H1 (cell line): ENCODE measurements at regions not wholly inside any gene's neighbourhood (a gene's known extent, or its start where the extent isn't known, plus 50 kb on each side); places are given as distances from the start of the nearest gene placed in this dataset.

Experiments used
- CTCF ChIA-PET: fragments of 300-600 bp; sonication (Branson Sonifier 250); formaldehyde crosslinking; loops from one replicate; lab custom pipeline; 2021; ENCODE audit not compliant: partially characterized antibody; lab: Charles Lee
- POLR2A ChIA-PET: fragments of 300-600 bp; sonication (Branson Sonifier 250); formaldehyde crosslinking; loops from one replicate; lab custom pipeline; 2021; ENCODE audit warnings: inconsistent platforms; ENCODE audit not compliant: partially characterized antibody; lab: Charles Lee
- DNase-seq, 2 experiments: peaks; one replicate each; pipeline versions ENCODE4 v3.0.0 to v3.0.0-alpha.2; 2010 to 2022; ENCODE audit warnings: low spot score in 2 of 2, low read depth in 1 of 2, mixed read lengths in 1 of 2
- FAIRE-seq: peaks from 2 replicates; lab custom pipeline; 2011; peaks lifted over from hg19 to GRCh38; lab: Jason Lieb, UNC
- H2AFZ ChIP-seq: 2 replicates; pipeline ENCODE4 v1.8.1; 2012; ENCODE audit warnings: low read length, inconsistent platforms
- H2AK5ac ChIP-seq: 2 replicates; pipeline ENCODE4 v1.6.1; 2013; ENCODE audit warnings: low read depth, low read length
- H2BK120ac ChIP-seq: replicated peaks from 2 replicates; pipeline ENCODE3; 2013; ENCODE audit warnings: low read depth, low read length, inconsistent platforms
- H2BK12ac ChIP-seq: 2 replicates; pipeline ENCODE4 v1.6.1; 2013; ENCODE audit warnings: low read depth, low read length
- H2BK15ac ChIP-seq: 2 replicates; pipeline ENCODE4 v1.6.1; 2013; ENCODE audit warnings: low read length
- H2BK20ac ChIP-seq: 2 replicates; pipeline ENCODE4 v1.6.1; 2013; ENCODE audit warnings: low read length
- H2BK5ac ChIP-seq: 2 replicates; pipeline ENCODE4 v1.6.1; 2013; ENCODE audit warnings: low read depth, low read length
- H3K14ac ChIP-seq: 2 replicates; pipeline ENCODE4 v1.6.1; 2013; ENCODE audit warnings: inconsistent platforms; ENCODE audit not compliant: insufficient read length
- H3K18ac ChIP-seq: 2 replicates; pipeline ENCODE4 v1.6.1; 2013; ENCODE audit warnings: low read length; ENCODE audit errors: extremely low read depth
- H3K23ac ChIP-seq: 2 replicates; pipeline ENCODE4 v1.6.1; 2013; ENCODE audit warnings: inconsistent platforms; ENCODE audit not compliant: insufficient read length
- H3K23me2 ChIP-seq: 2 replicates; pipeline ENCODE4 v1.6.1; 2013; ENCODE audit warnings: low read depth, low read length
- H3K27ac ChIP-seq: 2 replicates; pipeline ENCODE4 v1.6.1; 2011; ENCODE audit warnings: low read depth, low read length, inconsistent platforms
- H3K27me3 ChIP-seq, 4 experiments: replicated peaks in 1 of 4; 1 replicate in 1 of 4; 2 replicates in 3 of 4; pipeline versions ENCODE4 v1.6.1 to v1.8.1; 2011 to 2013; ENCODE audit warnings: low read length in 3 of 4, mild to moderate bottlenecking in 3 of 4, inconsistent platforms in 2 of 4, mixed read lengths in 2 of 4, moderate library complexity in 1 of 4; ENCODE audit not compliant: control insufficient read depth in 3 of 4, insufficient read depth in 3 of 4; ENCODE audit errors: extremely low read depth in 1 of 4
- H3K36me3 ChIP-seq, 4 experiments: 2 replicates each; pipeline versions ENCODE4 v1.6.1 to v1.8.1; 2011 to 2013; ENCODE audit warnings: mild to moderate bottlenecking in 4 of 4, low read length in 3 of 4, moderate library complexity in 2 of 4, control low read depth in 1 of 4, inconsistent platforms in 1 of 4; ENCODE audit not compliant: insufficient read depth in 4 of 4, control insufficient read depth in 2 of 4
- H3K4ac ChIP-seq: replicated peaks from 2 replicates; pipeline ENCODE3; 2013; ENCODE audit warnings: low read length, low read depth, mixed read lengths, inconsistent platforms; ENCODE audit not compliant: insufficient read length
- H3K4me1 ChIP-seq, 4 experiments: replicated peaks in 1 of 4; 1 replicate in 1 of 4; 2 replicates in 3 of 4; pipeline versions ENCODE4 v1.6.1 to v1.8.1; 2011 to 2013; ENCODE audit warnings: low read length in 3 of 4, inconsistent platforms in 2 of 4, mixed read lengths in 1 of 4; ENCODE audit not compliant: insufficient read depth in 4 of 4, control insufficient read depth in 3 of 4
- H3K4me2 ChIP-seq, 2 experiments: 2 replicates each; pipeline versions ENCODE4 v1.6.1 to v1.8.1; 2011 to 2013; ENCODE audit warnings: low read depth in 2 of 2, low read length in 2 of 2, control low read depth in 1 of 2, inconsistent platforms in 1 of 2, mild to moderate bottlenecking in 1 of 2; ENCODE audit not compliant: insufficient read depth in 1 of 2
- H3K4me3 ChIP-seq, 4 experiments: fragments of 200-600, 300-600 bp in 1 of 4; sonication (generic), shearing (Covaris generic), sonication (Bioruptor Twin) in 1 of 4; 2 replicates each; pipeline versions ENCODE4 v1.5.1 to v1.8.1; 2011 to 2016; ENCODE audit warnings: low read length in 4 of 4, low read depth in 3 of 4, control low read depth in 2 of 4, inconsistent platforms in 2 of 4, mild to moderate bottlenecking in 2 of 4, mixed read lengths in 1 of 4, moderate library complexity in 1 of 4; ENCODE audit not compliant: insufficient read depth in 2 of 4; ENCODE audit errors: extremely low read depth in 1 of 4
- H3K56ac ChIP-seq: replicated peaks from 2 replicates; pipeline ENCODE3; 2013; ENCODE audit warnings: low read depth, mild to moderate bottlenecking, mixed read lengths, low read length, inconsistent platforms; ENCODE audit not compliant: insufficient read length
- H3K79me1 ChIP-seq: 2 replicates; pipeline ENCODE4 v1.6.1; 2013; ENCODE audit warnings: low read depth, low read length, control low read depth
- H3K79me2 ChIP-seq, 2 experiments: 2 replicates each; pipeline versions ENCODE4 v1.6.1 to v1.8.1; 2012 to 2013; ENCODE audit warnings: low read length in 2 of 2, mild to moderate bottlenecking in 2 of 2, inconsistent platforms in 1 of 2; ENCODE audit not compliant: insufficient read depth in 2 of 2, control insufficient read depth in 1 of 2
- H3K9ac ChIP-seq, 4 experiments: replicated peaks in 1 of 4; 1 replicate in 1 of 4; 2 replicates in 3 of 4; pipeline versions ENCODE4 v1.6.1 to v1.8.1; 2011 to 2013; ENCODE audit warnings: low read depth in 3 of 4, low read length in 3 of 4, control low read depth in 2 of 4, mild to moderate bottlenecking in 2 of 4, moderate library complexity in 2 of 4, inconsistent platforms in 1 of 4; ENCODE audit errors: extremely low read depth in 1 of 4
- H3K9me3 ChIP-seq, 2 experiments: 2 replicates each; pipeline versions ENCODE4 v1.6.1 to v1.8.1; 2012 to 2013; ENCODE audit warnings: mild to moderate bottlenecking in 2 of 2, moderate library complexity in 2 of 2, control low read depth in 1 of 2, inconsistent platforms in 1 of 2, low read depth in 1 of 2, low read length in 1 of 2, mixed read lengths in 1 of 2; ENCODE audit not compliant: insufficient read depth in 2 of 2
- H4K20me1 ChIP-seq, 2 experiments: replicated peaks in 1 of 2; 2 replicates each; pipeline versions ENCODE3 to v1.8.1; 2011 to 2013; ENCODE audit warnings: inconsistent platforms in 2 of 2, low read length in 2 of 2, mild to moderate bottlenecking in 1 of 2; ENCODE audit not compliant: insufficient read depth in 2 of 2, control insufficient read depth in 1 of 2
- H4K5ac ChIP-seq: 2 replicates; pipeline ENCODE4 v1.6.1; 2013; ENCODE audit warnings: low read length, low read depth, mixed read lengths, inconsistent platforms; ENCODE audit not compliant: insufficient read length
- H4K8ac ChIP-seq: 2 replicates; pipeline ENCODE4 v1.8.0; 2013; ENCODE audit warnings: mild to moderate bottlenecking, moderate library complexity, low read length, inconsistent platforms; ENCODE audit not compliant: insufficient read depth; ENCODE audit errors: extremely low read depth
- H4K91ac ChIP-seq: replicated peaks from 2 replicates; pipeline ENCODE3; 2013; ENCODE audit warnings: low read length, mixed read lengths, inconsistent platforms; ENCODE audit not compliant: insufficient read length
- BACH1 ChIP-seq: IDR thresholded peaks from 2 replicates; pipeline ENCODE4 v1.6.1; 2012; ENCODE audit warnings: low read length, improper control_type of control experiment
- MAX ChIP-seq: IDR thresholded peaks from 2 replicates; pipeline ENCODE4 v1.6.1; 2012; ENCODE audit warnings: inconsistent platforms
- SIN3A ChIP-seq, 2 experiments: IDR thresholded peaks in 1 of 2; conservative IDR thresholded peaks in 1 of 2; 2 replicates each; pipeline ENCODE4 v1.6.1; 2011 to 2012; ENCODE audit warnings: low read length in 2 of 2, improper control_type of control experiment in 1 of 2, low read depth in 1 of 2, mild to moderate bottlenecking in 1 of 2
- WGBS, 2 experiments: shearing (Covaris generic) in 1 of 2; methylation state at CpG; one replicate each; pipeline versions ENCODE4 v1.1.6 to v1.1.7; 2013 to 2015; ENCODE audit warnings: low lambda C conversion rate in 2 of 2, mixed read lengths in 2 of 2, inconsistent platforms in 1 of 2, low coverage in 1 of 2, missing lambda C conversion rate in 1 of 2; ENCODE audit not compliant: insufficient replicate concordance in 2 of 2, insufficient coverage in 1 of 2, insufficient read length in 1 of 2; ENCODE audit errors: extremely low coverage in 1 of 2, missing lambda C conversion rate in 1 of 2; 5-methylcytosine and 5-hydroxymethylcytosine counted together

GRCh38 chr14:96940009-96940408 is 142.8 kb downstream of the VRK1 start:
- Histone ChIP-seq H2BK5ac (no peak overlapping the region), H3K23me2 (no peaks in the 10 kb centered on the region), H2BK12ac (no peak overlapping the region), H3K9me3 (no peaks in the 10 kb centered on the region), H3K79me1 (0 out of 2 replicates have a peak, but pooled peaks cover 2% of the 10 kb centered on the region), H4K8ac (no peak overlapping the region), H4K20me1 (no peaks in the 10 kb centered on the region), H4K91ac (no peak overlapping the region), H3K14ac (no peak overlapping the region), H3K36me3 (no peaks in the 10 kb centered on the region), H3K27me3 (no peaks in the 10 kb centered on the region), H3K4me3 (no peak overlapping the region), H4K5ac (no peak overlapping the region), H2AK5ac (no peak overlapping the region), H3K4me1 (no peaks in the 10 kb centered on the region), H3K4me2 (no peak overlapping the region), H3K27ac (no peak overlapping the region), H3K18ac (no peak overlapping the region), H3K79me2 (no peaks in the 10 kb centered on the region), H2BK20ac (no peak overlapping the region), H2BK15ac (no peak overlapping the region), H2AFZ (no peak overlapping the region), H3K23ac (no peak overlapping the region), H3K9ac (no peak overlapping the region), H3K56ac (no peak overlapping the region), H2BK120ac (no peak overlapping the region), H3K4ac (no peak overlapping the region)
- WGBS, 2 experiments: 67% methylated on average over 3 of the region's 3 CpGs; no CpG with 5 or more reads in 1 of the 2 experiments
- POLR2A ChIA-PET: no interaction called here
- TF ChIP-seq BACH1 (no peak), SIN3A (conservative IDR thresholded peaks at IDR 0.05 in 1 of 2, IDR thresholded peaks at IDR 0.05 in 1 of 2; ENCODE audit: low read depth in 1 of 2, low read length in 2 of 2) (peak; percentile 31 to 55; a peak in 1 of 4 replicates), MAX (0 out of 2 replicates have a peak, but pooled peaks have one; percentile 26)
- DNase-seq: no peak
- FAIRE-seq: no peak
- CTCF ChIA-PET: interaction anchor here (0.6 to 1.5 kb wide), 3 partner anchors 15 to 119 kb away, joined by 3 read pairs; no protein-coding TSS in a partner anchor
